Lower leg skin (tissue), 3 donors: ENCODE measurements at regions not wholly inside any gene's neighbourhood (a gene's known extent, or its start where the extent isn't known, plus 50 kb on each side); places are given as distances from the start of the nearest gene placed in this dataset.

Experiments used
- POLR2A ChIP-seq, 2 donors: fragments of 450-650 bp; IDR thresholded peaks; one replicate each; pipeline ENCODE4 v1.6.1; 2016 to 2017; ENCODE audit warnings: antibody characterized with exemption in 2 of 2, mild to moderate bottlenecking in 1 of 2, moderate library complexity in 1 of 2
- TF ChIP-seq, protein P1 (sequence below), 3 donors: fragments of 450-650 bp; IDR thresholded peaks; one replicate each; pipeline ENCODE4 v1.5.1; 2016; ENCODE audit warnings: antibody characterized with exemption in 3 of 3, mild to moderate bottlenecking in 3 of 3, moderate library complexity in 2 of 3

DNA sequence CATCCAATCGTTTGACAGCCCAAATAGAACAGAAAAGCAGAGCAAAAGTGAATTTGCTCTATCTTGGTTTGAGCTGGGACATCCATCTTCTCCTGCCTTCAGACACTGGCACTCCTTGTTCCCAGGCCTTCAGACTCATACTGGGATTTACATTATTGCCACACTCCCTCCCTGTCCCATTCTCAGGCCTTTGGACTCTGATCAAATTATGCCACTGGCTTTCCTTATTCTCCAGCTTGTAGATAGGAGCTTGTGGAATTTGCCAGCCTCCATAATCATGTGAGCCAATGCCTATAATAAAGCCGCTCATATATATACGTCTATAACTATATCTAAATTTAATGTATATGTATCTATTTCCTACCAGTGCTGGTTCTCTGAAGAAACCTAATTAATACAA, 568.3 kb upstream of the KIRREL3 start:
- TF ChIP-seq, protein P1, sequence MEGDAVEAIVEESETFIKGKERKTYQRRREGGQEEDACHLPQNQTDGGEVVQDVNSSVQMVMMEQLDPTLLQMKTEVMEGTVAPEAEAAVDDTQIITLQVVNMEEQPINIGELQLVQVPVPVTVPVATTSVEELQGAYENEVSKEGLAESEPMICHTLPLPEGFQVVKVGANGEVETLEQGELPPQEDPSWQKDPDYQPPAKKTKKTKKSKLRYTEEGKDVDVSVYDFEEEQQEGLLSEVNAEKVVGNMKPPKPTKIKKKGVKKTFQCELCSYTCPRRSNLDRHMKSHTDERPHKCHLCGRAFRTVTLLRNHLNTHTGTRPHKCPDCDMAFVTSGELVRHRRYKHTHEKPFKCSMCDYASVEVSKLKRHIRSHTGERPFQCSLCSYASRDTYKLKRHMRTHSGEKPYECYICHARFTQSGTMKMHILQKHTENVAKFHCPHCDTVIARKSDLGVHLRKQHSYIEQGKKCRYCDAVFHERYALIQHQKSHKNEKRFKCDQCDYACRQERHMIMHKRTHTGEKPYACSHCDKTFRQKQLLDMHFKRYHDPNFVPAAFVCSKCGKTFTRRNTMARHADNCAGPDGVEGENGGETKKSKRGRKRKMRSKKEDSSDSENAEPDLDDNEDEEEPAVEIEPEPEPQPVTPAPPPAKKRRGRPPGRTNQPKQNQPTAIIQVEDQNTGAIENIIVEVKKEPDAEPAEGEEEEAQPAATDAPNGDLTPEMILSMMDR (IDR thresholded peaks at IDR 0.05) = no peak
- TF ChIP-seq POLR2A (IDR thresholded peaks at IDR 0.05) = no peak
